GM12872 (cell line): ENCODE measurements at regions not wholly inside any gene's neighbourhood (a gene's known extent, or its start where the extent isn't known, plus 50 kb on each side); places are given as distances from the start of the nearest gene placed in this dataset.

ENCODE experiments used
- TF ChIP-seq, protein P1 (sequence below): IDR thresholded peaks from 3 replicates; pipeline ENCODE4 v1.5.1; 2011; ENCODE audit warnings: low read depth, mild to moderate bottlenecking, low read length, moderate library complexity; ENCODE audit not compliant: insufficient read depth

DNA sequence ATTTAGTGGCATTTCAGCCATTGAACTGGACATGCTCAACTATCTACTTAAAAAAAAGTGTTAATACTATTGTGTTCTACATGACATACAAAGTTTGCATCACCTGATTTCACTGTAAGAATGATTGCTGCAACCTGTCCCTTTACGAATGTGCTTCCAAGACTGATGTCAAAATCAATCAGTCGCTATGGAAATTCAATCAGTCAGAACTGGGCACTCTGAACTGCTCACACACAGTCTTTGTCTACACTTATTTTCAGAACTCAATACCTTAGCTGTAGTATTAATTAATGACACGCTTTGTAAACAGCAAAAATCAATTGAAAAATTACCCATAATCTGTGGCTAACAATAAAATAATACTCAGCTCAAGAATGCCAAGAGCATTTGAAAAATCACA is 70.3 kb upstream of the KLHL29 start:
- TF ChIP-seq, protein P1, sequence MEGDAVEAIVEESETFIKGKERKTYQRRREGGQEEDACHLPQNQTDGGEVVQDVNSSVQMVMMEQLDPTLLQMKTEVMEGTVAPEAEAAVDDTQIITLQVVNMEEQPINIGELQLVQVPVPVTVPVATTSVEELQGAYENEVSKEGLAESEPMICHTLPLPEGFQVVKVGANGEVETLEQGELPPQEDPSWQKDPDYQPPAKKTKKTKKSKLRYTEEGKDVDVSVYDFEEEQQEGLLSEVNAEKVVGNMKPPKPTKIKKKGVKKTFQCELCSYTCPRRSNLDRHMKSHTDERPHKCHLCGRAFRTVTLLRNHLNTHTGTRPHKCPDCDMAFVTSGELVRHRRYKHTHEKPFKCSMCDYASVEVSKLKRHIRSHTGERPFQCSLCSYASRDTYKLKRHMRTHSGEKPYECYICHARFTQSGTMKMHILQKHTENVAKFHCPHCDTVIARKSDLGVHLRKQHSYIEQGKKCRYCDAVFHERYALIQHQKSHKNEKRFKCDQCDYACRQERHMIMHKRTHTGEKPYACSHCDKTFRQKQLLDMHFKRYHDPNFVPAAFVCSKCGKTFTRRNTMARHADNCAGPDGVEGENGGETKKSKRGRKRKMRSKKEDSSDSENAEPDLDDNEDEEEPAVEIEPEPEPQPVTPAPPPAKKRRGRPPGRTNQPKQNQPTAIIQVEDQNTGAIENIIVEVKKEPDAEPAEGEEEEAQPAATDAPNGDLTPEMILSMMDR = no peak

DNA sequence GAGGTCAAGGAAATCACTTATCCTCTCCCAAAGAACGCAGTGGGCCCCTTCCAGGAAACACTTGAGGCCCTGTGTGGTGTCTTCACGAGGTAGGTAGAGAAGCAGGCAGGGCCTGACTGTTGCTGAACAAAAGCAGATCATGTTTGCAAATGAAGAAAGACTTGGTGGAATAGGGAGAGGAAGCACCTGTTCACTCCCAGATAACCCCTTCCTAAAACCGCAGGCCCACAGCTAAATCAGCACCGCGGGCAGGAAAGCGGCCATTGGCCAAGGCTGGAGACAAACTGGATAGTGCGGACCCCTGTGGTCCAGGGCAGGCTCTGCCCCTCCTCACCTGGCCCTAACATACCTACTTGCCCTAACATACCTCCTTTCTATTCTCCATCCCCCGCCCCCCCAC is 64.9 kb upstream of the KLHL29 start:
- TF ChIP-seq, protein P1 = no peak

DNA sequence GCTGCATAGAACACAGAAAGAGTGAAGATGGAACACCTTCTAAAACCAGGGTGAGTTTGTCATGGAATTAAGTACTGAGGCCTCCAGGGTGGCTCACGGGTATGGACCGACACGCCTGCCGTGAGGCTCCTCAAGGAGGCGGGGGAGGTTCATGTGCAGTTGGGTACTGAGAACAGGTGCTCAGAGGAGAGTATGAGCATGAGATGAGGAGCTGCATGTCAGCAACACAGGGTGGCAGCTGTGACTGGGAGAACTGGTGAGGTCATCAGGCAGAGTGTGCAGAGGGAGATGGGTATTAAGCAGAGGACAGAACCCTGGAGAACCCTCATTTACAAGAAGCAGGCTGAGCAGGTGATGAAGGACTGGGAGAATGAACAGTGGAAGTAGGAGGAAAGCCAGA is 63.2 kb upstream of the KLHL29 start:
- TF ChIP-seq, protein P1 = no peak

DNA sequence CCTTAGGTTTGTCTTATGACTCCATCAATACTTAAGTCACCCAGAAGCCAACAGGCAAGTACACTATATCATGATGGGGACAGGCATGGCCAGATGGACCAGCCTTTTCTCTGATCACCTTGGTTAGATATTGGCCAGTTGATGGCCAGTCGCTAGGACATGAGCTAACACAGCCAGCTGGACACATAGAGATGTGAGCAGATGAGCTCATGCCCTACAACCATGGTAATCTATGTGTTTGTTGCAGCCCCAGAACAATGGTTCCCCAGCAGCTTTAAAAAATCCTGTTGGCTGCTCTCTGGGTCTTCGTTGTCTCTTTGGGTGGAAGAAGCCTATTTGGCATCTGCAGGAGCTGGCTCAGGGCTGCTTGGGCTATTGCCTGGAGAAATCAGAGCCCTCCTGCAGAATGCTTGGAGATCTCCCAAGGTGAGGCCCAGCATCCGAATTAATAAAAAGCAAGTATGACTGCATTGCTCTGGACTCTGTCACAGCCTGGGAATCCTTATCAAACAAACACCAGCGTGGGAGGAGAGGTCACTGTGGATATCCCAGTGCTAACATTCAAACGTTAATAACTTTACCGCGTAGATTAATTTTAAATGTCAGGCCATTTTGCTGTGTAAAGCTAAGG is 62.3 kb upstream of the KLHL29 start:
- TF ChIP-seq, protein P1 = no peak

DNA sequence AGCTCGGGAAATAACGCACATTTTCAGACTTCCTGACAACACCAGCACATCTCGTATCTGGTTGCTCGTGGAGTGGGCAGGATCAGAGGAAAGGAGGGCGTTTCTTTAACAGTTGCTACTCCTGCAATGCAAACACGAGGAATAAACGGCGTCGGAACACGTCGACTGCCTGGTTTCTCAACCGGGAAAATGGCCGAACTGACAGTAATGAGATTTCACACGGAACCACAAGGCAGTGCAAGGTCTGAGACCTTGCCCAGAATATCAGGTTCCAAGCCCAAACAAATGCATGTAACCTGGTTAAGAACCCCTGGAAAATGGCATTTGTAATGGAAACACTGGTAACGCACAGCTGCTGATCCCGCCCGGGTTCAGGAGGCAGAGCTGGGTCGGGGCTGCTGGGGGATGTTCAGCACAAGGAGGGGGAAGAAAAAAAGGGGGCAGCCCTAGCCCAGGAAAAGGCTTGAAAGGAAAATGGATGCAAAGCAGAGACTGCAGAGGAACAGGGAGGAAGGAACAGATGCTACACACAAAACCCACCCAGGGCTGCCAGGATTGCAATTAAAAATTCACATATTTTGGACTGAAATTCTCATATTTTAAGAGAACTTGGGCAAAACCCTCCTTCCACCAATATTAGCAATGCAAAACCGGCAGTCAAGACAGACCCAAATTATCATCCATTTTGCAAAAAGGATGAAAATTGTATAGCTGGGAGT is 61.6 kb upstream of the KLHL29 start:
- TF ChIP-seq, protein P1 = no peak

DNA sequence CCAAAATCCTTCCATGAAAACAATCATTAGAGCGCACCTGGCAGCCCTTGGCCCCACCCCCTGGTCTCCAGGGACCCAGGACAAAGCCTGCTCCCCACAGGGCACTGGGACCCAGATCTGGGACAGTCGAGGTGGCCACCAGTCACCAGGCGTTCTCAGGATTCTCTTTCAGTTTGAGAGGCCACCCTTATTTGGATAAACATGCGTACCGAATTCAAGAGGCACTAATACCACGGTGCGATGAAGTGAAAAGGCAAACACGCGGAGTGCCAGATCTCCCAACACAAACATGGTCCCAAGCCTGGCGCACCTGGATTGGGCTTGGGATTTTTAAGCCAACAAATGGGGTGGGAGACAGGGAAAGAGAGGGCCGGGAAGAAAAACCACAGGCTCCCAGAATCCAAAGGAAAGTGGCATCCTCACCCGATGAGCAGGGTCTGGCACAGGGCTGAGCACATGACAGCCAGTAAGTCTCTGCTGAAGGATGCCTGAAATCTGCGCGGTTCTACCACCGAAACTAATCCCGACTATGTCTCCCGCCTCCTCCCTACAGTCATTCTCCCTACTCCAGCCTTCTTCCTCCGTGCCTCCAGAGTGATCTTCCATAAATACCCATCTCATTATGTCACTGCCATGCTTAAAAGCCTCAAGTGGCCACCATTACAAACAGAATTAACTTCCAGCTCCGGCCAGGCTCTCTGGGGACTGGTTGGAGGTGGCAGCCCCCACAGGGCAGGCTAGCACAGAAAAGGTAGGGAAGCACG is 60.9 kb upstream of the KLHL29 start:
- TF ChIP-seq, protein P1 = no peak

DNA sequence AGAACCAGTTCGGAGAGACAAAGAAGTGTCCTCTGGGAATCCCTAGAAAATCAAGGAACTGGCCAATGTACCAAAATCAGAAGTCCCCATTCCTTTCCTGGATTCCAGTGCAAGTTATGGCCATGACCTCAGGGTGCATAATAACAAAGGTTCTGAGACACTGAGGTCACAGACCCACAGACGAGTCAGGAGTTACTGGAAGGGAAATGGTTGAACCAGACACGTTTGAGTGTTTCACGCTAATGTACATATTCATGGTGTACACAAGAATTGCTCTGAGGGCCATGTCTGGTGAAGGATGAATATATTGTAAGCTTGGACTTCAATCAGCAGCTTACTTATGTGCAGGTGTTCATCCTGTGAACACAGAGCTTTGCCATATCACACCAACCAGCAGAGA is 58.6 kb upstream of the KLHL29 start:
- TF ChIP-seq, protein P1 = no peak
